Ecto neural progenitor cell (in vitro differentiated cells): ENCODE measurements at regions not wholly inside any gene's neighbourhood (a gene's known extent, or its start where the extent isn't known, plus 50 kb on each side); places are given as distances from the start of the nearest gene placed in this dataset.
A peak's percentile ranks its signal among the peaks of the same experiment; 100 is the strongest.

ENCODE experiments used
- DNase-seq: peaks from one replicate; pipeline ENCODE4 v3.0.0-alpha.2; 2018; ENCODE audit warnings: low spot score

DNA sequence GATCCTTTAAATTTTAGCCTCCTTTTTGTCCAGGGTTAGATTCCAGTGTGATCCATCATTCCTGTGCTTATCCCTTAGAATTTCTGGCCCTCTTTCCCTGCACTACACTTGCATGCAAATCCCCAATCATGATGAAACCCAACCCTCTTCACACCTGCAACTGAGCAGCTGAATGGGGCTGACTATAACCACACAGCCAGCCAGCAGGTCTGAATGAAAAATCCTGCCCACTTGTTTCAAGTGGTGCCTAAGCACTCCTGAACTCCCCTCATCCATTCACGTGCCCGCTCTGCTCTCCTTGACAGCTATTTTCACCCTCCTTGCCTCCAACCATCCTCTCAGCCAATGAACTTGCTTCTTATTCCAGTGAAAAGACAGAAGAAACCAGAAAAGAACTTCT is 80.5 kb upstream of the AFF3 start:
- DNase-seq = no peak

DNA sequence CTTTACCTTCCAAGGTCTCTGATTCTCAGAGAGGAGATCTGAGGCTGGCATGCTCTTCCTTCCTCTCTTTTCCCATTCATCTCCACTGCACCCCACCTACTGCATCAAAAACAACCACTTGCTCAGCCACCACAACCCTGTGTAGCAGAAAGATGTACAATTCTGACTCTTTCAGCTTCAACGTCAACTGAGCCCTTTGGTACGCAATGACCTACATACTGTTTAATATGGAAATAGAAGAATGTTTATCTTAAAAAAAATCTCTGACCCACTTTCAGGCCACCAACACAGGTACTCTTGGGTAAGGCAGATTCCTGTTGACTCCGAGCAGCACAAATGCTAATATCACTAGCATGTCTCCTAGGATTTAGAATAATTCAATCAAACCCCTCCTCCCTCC is 76.2 kb upstream of the AFF3 start:
- DNase-seq = no peak

DNA sequence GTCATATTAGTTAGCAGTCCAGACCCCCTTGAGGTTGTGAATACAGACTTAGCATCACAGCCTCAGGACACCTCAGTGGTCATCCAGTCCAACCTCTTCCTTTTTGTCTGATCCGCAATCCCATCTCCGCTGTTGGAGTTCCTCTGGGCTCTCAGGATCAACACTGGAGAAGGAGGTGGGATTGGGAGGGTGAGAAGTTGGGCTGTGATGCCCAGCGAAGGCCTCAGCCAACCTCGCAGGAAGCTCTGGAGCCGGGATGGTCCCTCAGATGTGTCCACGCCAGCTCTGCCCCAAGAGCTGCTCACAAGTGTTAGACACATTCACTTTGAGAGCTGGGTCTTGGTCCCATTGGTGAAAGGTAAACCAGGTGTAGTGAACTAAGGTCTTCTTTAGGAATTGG is 74.9 kb upstream of the AFF3 start:
- no peak for DNase-seq

DNA sequence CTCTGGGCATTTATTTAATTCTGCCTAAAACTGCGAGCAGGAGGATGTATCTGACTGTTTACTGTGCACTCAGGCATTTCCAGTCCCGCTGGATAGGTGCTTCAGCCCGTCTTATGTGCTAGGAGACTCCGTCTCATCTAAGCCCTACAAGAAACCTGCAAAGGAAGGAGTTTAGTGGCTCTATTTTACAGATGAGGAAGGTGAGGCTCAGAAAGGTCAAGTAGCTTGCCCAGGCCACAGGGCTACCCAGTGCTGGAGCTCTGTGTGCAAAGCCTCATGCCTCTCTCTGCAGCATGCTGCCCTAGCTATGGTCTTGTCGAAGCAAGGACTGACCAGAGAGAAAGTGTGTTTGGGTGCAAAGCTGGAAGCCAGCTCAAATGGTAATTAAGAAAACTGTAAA is 73.6 kb upstream of the AFF3 start:
- DNase-seq = no peak

DNA sequence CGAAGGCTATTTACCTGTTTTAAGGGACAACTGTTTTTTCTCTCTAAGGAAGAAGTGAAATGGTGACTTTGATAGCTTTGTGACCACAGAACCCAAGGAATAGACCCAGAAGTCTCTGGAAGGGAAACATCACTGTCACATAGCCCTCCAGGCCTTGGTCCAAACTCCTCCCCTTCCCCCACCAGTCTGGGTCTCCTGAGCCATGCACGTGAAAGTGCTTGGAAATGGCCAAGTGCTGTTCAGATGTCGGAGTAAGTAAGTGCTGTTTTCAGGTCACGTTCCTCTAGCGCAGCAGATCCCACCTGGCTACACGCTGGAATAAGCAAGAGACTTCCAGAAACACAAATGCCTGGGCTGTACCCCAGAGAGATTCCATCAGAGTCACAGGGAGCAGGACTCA is 73.0 kb upstream of the AFF3 start:
- no peak for DNase-seq

DNA sequence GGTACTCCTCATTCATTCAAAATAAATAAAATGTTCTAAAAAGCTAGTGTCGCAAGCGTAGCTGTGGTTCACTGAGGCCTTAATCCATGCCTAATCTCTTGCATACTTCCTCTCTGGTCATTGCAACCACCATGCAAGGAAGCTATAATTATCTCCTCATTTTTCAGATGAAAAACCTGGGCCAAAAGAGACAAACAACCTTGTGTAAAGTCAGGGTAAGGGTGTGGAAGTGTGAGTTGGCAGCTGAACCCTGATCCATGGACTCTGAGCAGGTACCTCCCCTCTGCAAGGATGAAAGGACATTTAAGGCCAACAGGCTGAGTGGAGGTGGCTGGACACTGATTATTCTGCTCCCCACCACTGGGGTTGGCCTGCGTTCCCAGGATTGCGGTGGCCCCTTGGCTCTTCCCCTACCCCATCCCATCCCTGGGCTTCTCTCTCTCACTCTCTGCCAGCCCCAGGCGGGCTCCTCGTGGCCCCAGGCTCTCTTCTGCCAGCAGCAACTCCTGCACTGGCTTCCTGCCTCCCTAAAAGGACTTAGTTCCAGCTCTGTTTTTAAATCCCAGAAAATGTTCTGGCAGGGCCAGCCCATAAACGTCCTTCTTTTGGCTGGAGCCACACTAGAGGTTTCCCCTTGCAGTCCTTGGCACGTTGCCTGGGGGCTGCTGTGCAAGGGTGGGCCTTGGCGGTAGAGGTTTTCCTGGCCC is 72.0 kb upstream of the AFF3 start:
- DNase-seq = no peak

DNA sequence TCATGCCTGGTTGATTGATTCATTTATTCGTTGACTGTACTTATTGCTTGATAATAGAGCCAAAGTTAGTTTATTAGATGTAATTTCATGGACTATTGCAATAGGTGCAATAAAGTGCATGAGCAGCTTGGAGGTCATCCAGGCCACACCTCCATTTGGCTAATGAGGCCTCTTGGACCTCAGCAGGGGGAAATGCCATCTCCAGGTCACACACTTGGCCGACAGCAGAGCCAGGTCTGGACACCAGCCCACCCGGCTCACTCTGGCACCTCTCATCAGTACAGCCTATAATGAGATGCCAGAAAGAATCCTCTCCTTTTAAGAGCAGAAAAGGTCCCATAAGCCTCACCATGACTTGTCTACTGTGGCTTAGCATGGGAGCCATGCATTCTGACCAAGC is 71.2 kb upstream of the AFF3 start:
- no peak for DNase-seq

DNA sequence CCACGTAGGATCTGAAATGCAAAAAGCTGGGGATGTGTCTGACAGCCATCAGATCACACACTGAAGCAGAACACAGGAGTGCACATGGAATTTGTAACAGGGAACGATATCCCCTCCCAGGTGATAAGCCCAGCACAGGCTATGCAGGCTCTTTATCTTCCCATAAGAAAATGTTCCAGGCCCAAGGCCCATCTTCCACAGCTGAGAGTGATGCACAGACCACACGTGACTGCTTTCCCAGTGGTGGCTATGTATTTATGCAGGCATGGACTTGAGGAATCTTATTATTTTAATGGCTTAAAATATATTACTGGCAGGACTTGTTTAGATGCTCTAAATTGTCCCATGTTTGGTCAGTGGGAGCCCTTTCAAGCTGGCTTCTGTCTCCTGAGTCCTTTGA is 70.5 kb upstream of the AFF3 start:
- no peak for DNase-seq

DNA sequence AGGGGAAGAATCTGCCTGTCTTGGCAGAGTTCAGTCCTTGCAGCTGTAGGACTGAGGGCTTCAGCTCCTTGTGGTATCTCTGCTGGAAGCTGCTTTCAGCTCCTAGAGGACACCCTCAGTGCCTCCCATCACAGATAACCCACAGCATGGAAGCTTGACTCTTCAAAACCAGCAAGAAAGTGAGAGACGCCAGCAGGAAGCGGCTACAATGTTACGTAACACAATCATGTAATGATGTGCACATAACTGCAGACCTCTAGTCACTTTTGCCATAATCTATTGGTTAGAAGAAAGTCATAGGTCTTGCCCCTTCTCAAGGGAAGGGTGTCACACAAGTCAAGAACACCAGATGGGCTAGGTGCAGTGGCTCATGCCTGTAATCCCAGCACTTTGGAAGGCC is 69.1 kb upstream of the AFF3 start:
- DNase-seq = no peak

DNA sequence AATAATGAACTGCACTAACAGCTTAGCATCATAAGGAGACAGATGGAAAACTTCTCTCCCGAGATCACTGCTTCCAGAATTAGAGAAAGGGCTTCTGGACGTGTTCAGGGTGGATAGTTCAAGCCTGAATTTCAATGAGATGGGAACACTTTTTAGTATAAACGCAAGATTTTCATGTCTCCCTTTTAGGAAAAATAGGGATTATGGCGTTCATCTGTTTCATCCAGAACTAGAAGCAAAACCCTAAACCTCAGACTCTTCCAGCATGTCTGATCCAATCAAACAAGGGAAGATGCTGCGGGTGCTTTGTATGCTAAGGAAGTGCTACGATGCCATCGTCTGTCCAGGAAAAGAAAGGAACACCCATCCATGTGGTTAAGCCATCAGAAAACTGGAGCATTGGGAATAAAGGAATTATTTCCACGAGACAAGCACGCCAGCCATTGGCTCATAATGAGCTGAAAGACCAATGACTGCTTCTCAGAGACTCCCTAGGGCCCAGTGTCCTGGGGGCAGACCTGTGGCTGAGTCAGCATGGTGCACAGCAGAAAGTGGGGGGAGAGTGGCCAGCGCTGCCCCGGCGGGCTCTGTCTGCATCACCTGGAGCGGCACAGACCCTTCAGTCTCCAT is 65.9 kb upstream of the AFF3 start:
- DNase-seq = no peak

DNA sequence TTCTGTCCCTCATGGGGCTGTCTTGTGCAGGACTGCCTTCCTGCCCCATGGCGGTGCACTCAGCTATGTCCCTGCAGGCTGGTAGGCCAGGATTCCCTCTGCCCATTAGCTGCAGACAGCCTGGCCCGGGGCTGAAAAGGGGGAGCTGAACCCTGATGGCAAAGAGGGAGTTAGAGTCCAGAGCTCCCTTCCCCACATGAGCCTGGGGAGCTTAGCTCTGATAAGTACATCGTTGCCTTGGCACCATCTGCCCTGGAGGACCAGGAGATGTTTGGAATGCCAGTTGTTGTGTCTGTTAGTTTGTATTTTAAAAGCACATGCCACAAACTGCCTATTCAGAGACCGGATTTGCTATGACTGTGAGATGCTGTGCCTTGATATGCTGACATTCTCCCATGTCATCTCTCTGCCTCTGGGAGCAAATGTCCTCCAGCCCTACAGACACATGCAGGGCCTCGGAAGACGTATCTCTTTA is 65.1 kb upstream of the AFF3 start:
- DNase-seq = no peak

DNA sequence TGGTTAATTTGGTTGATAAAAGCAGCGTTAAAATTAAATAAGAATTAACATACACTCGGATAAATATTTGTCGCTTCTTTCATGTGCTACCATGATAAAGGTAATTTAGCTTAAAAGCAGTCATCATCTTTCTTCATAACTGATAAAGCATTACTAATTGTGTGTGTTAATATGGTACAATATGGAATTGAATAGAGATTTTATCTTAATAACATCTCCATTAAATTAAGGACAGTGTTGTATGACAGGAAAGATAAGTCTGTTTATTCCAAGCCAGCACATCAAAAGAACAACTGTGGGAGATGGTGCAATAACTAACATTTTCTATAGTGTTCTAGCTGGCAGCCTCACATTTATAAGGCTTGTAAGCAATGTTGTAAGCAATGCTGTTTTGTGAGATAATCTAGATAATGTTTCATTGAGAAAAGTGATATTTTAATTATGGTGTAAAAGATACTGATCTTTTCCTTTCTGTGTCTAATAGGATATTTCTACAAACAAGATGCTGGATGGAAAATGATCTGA is 64.4 kb upstream of the AFF3 start:
- no peak for DNase-seq

DNA sequence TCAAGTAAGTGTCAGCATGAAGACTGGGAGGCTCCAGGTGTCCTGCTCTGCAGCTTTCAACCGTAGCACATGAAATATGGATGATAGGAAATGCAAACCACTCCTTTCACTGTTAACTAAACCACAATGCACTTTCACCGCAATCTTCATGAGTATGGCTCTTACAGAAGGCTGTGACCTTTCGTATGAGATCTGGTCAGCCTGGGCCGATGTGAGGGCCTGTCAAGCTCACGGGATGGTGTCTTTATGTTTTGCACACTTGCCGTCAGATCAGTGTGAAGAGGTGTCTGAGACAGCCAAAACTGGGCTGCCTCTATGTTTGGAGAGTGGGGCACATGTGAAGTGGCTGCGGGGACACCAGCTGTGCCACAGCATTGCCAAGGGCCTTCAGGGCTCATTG is 62.8 kb upstream of the AFF3 start:
- no peak for DNase-seq

DNA sequence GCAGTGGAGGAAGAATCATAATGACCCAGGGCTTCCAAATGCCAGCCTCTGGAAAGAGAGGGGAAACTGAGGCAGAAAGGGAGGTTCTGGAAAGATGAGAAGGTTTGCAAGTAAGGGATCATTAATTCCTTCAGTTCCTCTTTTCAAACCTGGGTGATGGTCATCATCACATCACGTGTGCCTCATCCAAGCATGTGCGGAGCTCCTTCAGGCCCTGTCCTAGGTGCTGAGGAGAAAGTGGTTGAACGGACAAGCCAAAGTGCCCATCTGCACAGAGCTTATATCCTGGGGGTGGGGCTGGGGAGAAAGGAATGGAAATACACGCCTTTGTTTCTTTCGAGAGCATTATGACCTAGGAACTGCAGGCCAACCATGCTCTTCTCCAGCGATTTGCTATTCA is 60.2 kb upstream of the AFF3 start:
- no peak for DNase-seq

DNA sequence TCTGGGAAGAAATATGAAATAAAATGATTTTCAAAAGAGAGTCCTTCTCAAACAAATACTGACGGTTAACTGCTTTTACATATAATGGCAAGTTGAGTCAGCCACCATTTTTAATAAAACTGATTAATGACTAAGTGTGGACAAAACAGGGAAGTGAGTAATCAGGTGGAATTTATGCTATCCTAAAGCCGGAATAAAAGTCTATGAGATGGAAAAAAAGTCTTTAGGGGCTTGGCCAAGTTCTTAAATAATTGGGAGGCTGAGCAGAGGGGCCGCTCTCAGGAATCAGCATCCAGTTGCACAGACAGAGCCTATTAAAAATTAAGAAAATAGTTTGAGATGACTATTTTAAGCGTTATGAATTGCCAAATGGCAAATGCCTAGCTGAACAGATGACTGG is 58.6 kb upstream of the AFF3 start:
- no peak for DNase-seq

DNA sequence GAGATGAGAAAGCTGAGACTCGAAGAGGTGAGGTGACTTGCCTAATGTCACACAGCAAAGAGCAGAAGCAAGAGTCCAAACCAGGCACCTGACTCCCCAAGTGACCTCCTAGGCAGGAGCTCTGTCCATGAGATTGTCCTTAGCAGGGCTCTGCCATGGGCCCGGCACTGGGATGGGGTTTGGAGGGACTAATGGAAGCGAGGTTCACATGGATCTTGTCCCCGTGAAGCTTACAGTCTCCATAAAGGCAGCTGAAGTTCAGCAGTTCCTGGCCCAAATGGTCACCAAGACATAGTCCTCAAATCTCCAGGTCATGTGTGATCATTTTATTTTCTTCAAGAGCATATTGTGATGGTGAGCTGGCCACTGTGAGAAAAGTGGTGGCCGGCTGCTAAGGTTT is 57.0 kb upstream of the AFF3 start:
- DNase-seq = no peak

DNA sequence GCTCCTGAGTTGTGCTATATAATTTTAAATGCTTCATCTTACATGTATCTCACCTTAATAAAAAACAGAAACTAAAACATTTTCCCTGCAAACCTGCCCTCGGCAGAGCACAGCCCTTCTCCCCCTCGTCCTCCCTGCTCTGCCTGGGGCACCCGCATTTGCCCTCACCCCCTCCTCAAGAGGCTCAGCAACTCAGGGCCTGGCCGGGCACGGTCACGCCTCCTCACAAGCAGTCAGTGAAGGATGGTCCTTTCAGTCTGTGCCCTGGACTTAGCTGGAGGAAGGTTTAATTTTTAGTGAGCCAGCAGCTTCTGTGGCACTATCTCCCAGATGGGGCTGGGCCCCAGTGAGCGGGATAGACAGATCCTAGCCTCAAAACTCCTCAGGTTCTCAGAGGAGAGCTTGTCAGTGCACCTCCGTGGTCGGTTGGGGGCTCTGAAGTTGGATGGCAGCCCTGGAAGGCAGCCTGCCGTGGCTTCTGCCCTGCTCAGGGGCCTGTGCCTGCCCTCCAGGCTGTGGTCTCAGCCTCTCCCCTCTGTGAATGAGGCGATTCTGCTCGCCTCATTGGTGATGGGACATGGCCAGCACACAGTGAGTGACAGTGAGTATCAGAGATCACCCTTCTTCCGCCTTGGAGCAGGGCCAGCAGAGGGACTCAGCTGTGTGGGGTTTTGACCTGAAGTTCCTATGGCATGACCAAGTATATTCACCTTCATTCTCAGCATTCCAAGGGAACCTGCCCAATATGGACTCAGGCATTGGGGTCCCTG is 56.3 kb upstream of the AFF3 start:
- DNase-seq = no peak

DNA sequence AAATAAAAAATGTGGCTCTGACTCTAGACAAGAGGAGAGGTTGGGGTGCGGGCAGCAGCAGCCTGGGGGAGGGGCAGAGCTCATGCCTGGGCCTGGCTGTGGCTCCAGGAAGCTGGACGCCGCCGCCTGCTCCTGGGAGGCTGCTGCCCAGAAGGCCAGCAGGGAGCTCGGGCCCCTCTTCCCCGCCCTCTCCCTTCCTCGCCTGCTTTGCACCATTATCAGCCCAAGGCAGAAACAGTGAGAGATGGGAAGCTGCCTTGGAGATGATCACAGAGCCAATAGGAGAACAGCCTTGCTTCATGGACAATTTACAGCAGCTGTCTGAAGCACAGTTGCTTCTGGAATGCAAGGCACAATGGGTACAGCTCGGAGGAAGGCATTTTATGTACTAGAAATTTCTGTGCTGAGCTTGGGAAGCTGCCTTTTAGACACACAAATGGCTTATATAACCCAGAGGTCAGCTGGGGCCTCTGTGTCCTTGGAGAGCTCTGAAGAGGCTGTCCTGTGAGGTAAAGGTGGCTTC is 55.3 kb upstream of the AFF3 start:
- peak; percentile 75 for DNase-seq

DNA sequence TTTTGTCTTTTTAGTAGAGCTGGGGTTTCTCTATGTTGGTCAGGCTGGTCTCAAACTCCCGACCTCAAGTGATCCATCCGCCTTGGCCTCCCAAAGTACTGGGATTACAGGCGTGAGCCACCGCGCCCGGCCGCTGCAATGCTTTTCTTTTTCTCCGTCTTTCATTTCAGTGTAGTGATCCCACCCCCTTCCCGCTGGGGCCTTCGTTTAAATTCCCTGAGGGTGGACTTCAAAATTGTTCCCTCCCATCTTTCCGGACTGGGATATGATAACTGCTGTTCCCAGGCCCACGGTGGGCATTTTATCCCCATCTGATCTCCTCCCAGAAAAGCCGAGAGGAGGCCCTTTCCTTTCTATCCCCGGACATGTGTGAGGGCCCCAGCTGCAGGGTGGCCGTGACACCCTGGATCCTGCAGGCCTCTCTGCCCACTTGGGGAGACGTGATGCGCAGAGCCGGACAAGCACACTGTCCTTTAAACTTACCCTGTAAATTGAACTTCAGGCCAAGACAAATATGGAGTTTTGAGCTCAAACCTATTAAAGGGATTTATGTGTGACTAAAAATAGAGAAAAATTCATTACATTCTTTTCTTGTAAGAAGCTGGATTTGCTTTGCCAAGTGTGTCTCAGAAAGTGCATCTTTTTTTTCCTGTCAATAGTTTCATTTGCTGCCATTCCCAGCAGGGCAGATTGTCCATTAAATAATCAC is 54.5 kb upstream of the AFF3 start:
- DNase-seq = no peak

DNA sequence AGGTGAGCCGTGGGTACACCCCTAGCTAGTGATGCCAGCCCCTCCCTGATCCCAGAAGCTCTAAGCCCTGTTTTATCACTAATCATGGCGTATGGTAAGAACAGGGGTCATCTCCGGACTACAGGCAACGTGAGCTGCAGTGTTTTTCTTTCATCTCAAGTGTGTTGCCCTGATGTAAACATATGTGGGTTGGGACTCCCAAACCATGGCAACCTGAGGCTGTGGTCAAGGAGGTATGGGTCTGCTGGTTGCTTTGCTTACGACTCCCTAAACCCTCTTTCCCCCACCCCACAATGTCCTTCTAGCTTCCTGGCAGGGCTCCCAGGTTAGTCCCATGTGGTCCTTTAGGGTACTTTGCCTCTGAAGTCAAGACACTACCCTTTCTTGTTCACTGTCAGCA is 53.6 kb upstream of the AFF3 start:
- no peak for DNase-seq

DNA sequence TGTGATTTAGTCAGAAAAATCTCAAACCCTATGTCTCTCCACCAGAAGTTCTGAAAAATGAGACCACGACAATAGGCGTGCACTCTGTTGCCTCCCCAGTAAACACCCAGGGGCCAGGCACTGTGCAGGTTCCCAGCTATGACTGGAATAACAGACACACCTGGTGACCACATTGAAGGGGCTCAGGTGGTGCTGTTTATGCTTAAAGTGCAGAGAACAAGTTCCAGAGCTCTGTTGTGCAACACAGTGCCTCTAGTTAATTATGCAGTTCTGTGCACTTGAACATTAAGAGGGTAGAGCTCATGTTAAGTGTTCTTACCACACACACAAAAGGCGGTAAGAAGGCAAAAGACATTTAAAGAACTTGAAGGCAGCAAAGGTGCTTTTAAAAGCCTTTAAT is 52.6 kb upstream of the AFF3 start:
- no peak for DNase-seq

DNA sequence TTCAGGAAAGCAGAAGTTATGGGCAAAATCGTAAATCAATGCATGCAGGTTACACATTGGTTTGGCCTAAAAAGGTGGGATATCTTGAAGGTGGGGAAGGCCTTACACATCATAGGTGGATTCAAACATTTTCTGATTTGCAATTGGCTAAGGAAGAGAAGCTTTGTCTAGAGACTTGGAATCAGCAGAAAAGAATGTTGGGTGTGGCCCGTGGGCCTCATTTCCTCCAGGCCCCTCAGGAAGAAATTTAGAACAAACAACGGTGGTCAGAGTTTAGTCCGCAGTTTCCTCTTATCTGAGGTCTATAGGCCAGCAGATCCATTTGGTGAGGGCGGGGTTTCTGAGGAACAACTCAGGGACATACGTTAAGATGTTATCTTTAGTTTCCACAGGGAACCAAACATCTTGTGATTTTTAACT is 50.9 kb upstream of the AFF3 start:
- no peak for DNase-seq
